ENCODE measurements at regions not wholly inside any gene's neighbourhood (a gene's known extent, or its start where the extent isn't known, plus 50 kb on each side); places are given as distances from the start of the nearest gene placed in this dataset.

DNA sequence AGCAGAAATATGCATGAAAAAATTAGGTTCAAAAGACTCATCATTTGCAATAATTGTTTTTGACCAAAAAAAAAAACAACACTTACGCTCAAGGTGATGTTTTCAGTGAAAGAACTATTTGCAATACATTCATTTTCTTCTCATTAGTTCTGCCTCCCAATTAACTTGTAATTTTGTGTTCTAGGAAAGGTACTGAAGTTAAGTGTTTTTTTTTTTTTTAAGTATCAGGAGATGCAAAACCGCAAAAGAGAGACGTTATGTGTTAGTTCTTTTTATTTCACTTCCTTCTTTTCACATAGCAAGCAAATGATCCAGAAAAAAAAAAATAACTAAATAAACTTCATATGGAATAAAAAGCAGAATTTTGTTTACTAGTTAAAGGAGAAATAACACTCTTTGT lies 735.2 kb upstream of the GCFC2 start:
- Mint-ChIP-seq H3K4me1 (no peaks in the 10 kb centered on the region), H3K4me3 (no peak overlapping the region), H3K27ac (no peak overlapping the region), H3K9me3 (ENCODE audit: low read depth) (peaks cover 6% of the 10 kb centered on the region), H3K36me3 (ENCODE audit: low read depth) (no peaks in the 10 kb centered on the region), H3K27me3 (no peaks in the 10 kb centered on the region)
- DNase-seq (no peak), ATAC-seq (no peak)
- POLR2A ChIA-PET: no interaction called here
- intact Hi-C loops (cut with DNase I, micrococcal nuclease): no loop called here
- CTCF ChIA-PET: interaction anchor here (0.6 kb wide), 1 partner anchor 371 kb away, joined by 3 read pairs; no protein-coding TSS in a partner anchor

DNA sequence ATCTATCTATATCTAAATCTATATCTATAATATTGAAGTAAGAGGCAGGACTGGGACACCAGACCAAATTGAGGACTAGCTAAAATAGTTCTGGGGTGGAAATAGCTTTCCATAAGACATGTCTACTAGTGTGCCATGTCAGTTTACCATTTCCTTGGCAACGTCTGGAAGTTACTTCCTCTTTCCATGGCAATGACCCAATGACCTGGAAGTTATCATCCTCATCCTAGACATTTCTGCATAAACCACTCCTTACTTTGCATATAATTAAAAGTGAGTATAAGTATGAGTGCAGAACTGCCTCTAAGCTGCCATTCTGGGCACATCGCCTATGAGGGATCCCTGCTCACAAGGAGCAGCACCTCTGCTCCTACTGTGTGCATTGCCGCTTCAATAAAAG lies 734.0 kb upstream of the GCFC2 start:
- intact Hi-C loops (cut with DNase I, micrococcal nuclease): no loop called here
- POLR2A ChIA-PET: no interaction called here
- Mint-ChIP-seq H3K27ac (no peak overlapping the region), H3K4me1 (no peaks in the 10 kb centered on the region), H3K27me3 (no peaks in the 10 kb centered on the region), H3K9me3 (ENCODE audit: low read depth) (peaks cover 6% of the 10 kb centered on the region), H3K4me3 (no peak overlapping the region), H3K36me3 (ENCODE audit: low read depth) (no peaks in the 10 kb centered on the region)
- ATAC-seq (no peak), DNase-seq (no peak)
- CTCF ChIA-PET: no interaction called here

DNA sequence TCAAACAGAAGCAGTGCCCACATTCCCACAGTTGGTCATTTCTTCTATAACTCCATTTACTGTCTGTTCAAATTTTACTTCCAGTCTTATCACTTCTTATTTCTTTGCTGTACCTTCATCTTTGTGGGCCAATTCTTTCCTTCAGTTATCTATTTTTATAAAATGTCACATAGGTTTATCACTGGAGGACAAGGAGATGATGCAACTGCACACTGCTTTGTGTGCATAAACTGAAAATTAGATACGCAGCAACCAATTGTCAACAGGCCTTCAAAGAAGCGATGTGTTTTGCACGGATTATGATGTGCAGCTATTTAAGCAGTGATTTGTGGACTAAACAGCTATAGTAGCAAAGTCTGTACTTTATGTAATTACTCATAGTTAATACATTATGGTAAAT lies 726.8 kb upstream of the GCFC2 start:
- DNase-seq (no peak), ATAC-seq (no peak)
- Mint-ChIP-seq H3K4me1 (no peaks in the 10 kb centered on the region), H3K27ac (no peak overlapping the region), H3K4me3 (no peak overlapping the region), H3K9me3 (ENCODE audit: low read depth) (no peaks in the 10 kb centered on the region), H3K36me3 (ENCODE audit: low read depth) (no peaks in the 10 kb centered on the region), H3K27me3 (no peaks in the 10 kb centered on the region)
- ChIA-PET POLR2A (no interaction called here), CTCF (no interaction called here)
- intact Hi-C loops (cut with DNase I, micrococcal nuclease): no loop called here

DNA sequence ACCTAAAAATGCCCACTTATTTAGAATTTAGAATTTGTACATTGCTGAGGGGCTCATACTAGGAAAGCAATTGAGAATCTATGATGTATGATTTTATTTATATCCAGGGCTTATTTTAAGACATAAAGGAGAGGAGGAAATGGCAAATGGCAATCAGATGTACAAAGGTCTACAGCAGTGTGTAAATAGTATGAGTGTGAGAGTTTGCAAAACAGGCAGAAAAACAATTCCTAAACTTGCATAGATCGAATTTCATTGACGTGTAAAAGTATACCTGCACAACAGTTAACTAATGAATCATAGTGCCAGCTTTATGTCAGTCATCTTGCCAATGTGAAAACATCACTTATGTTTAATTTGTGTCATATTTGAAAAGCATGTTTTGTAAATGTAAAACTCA lies 718.7 kb upstream of the GCFC2 start:
- intact Hi-C loops (cut with DNase I, micrococcal nuclease): no loop called here
- CTCF ChIA-PET: no interaction called here
- Mint-ChIP-seq H3K4me3 (no peak overlapping the region), H3K9me3 (ENCODE audit: low read depth) (peaks cover 13% of the 10 kb centered on the region), H3K27ac (no peak overlapping the region), H3K36me3 (ENCODE audit: low read depth) (no peaks in the 10 kb centered on the region), H3K4me1 (no peaks in the 10 kb centered on the region), H3K27me3 (no peaks in the 10 kb centered on the region)
- no peak for DNase-seq
- ATAC-seq: no peak
- POLR2A ChIA-PET: no interaction called here

DNA sequence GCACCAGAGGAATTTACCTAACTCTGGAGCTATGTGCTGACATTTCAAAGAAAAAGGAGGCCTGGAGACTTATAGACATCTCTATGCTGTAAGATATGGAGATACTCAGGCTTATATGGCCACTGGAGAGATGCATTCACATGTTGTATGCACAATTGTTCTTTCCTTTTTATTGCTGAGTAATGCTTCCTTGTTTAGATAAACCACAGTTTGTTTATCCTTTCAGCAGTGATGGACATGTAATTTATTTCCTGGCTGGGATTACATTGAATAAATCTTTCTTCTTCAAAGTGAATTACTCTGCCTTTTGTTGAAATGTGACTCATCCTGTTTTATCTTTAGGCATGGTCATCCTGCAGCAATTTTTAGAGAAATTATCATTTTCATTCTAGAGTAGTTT lies 716.7 kb upstream of the GCFC2 start:
- intact Hi-C loops (cut with DNase I, micrococcal nuclease): no loop called here
- ChIA-PET CTCF (no interaction called here), POLR2A (interaction anchor here (0.5 kb wide), 1 partner anchor 316 kb away, joined by 3 read pairs; no protein-coding TSS in a partner anchor)
- Mint-ChIP-seq H3K4me3 (no peak overlapping the region), H3K27me3 (no peaks in the 10 kb centered on the region), H3K9me3 (ENCODE audit: low read depth) (peaks cover 13% of the 10 kb centered on the region), H3K4me1 (no peaks in the 10 kb centered on the region), H3K27ac (no peak overlapping the region), H3K36me3 (ENCODE audit: low read depth) (no peaks in the 10 kb centered on the region)
- ATAC-seq (no peak), DNase-seq (no peak)

DNA sequence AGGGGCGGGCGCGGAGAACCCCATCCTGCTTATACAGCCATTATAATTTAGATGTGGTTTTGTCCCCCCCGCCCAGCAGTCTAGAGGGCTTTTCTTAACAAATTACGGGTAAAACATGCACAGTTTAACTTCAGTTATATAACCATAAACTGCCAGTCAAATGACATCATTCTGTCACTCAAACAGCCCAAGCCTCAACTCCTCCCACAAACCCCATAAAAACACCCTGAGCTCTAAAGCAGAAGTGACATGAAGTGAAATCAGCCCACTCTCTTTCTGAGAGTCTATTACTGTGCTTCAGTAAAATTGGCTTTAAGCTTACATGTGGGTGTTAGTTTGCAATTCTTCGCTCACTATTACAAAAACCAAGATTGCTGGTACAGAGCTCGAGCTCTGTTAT lies 705.1 kb upstream of the GCFC2 start:
- intact Hi-C loops (cut with DNase I, micrococcal nuclease): no loop called here
- H3K36me3 Mint-ChIP-seq (ENCODE audit: low read depth): no peaks in the 10 kb centered on the region
- no peak overlapping the region for H3K4me3 Mint-ChIP-seq
- H3K4me1 Mint-ChIP-seq: no peaks in the 10 kb centered on the region
- no peaks in the 10 kb centered on the region for H3K27me3 Mint-ChIP-seq
- ATAC-seq: no peak
- CTCF ChIA-PET: no interaction called here
- DNase-seq: no peak
- no peak overlapping the region for H3K27ac Mint-ChIP-seq
- POLR2A ChIA-PET: no interaction called here
- H3K9me3 Mint-ChIP-seq (ENCODE audit: low read depth): peaks cover 11% of the 10 kb centered on the region

DNA sequence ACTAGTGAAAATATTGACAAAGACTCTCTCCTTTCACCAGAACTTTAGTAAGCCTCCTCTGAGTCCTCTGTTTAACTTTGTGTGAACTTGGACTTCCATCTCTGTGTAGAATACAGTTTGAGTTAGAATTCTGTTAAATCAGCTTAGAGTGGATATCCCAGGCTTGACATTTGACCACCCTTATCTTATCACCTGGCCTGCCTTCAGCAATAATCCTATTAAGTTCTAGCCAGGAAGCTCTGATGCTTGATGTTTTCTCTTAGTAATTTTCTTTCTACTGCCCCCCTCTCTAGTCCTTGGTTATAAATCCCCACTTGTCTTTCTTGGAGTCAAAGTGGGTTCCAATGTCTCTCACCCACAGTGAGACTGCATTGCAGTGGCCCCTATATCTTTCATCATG lies 702.7 kb upstream of the GCFC2 start:
- ChIA-PET CTCF (no interaction called here), POLR2A (no interaction called here)
- no peak overlapping the region for H3K27ac Mint-ChIP-seq
- H3K4me3 Mint-ChIP-seq: no peak overlapping the region
- peaks cover 18% of the 10 kb centered on the region for H3K9me3 Mint-ChIP-seq (ENCODE audit: low read depth)
- intact Hi-C loops (cut with DNase I, micrococcal nuclease): no loop called here
- H3K27me3 Mint-ChIP-seq: no peaks in the 10 kb centered on the region
- H3K4me1 Mint-ChIP-seq: no peaks in the 10 kb centered on the region
- no peak for ATAC-seq
- DNase-seq: no peak
- H3K36me3 Mint-ChIP-seq (ENCODE audit: low read depth): no peaks in the 10 kb centered on the region

DNA sequence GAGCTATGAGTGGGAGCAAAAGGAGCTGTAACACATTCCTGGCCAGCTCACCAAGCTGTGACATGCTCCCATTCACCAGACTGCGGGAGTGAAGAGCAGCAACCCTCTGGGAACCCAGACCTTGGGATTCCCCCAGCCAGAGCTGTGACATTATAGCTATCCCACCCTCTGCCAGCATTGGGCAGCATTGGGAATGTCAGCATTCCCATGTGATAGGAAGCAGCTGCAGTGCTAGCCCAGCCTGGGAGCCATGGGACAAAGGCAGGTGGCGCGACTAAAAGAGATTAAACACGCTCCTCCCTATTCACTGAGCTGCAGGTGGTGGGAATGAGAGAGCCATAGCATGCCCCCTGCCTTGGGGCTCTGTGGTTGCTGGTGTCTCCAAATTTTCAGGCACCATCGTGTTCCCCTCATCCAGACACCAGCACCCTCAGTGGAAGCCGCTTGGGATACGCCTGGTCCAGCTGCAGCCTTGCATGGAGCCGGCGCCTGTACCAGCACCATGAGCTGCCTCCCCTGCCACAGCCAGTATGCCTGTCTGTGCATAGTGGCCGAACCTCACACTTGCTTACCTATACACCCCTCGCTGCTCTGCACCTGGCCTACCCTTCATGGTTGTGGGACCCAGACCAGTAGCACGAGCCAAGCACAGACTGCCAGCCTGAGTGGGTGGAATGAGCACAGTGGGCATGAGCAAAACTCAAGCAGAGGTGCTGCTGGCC lies 695.6 kb upstream of the GCFC2 start:
- Mint-ChIP-seq H3K9me3 (ENCODE audit: low read depth) (peaks cover 18% of the 10 kb centered on the region), H3K4me3 (no peak overlapping the region), H3K36me3 (ENCODE audit: low read depth) (no peaks in the 10 kb centered on the region), H3K27ac (no peak overlapping the region), H3K27me3 (no peaks in the 10 kb centered on the region), H3K4me1 (no peaks in the 10 kb centered on the region)
- DNase-seq: no peak
- intact Hi-C loops (cut with DNase I, micrococcal nuclease): no loop called here
- ChIA-PET CTCF (no interaction called here), POLR2A (interaction anchor here (0.6 kb wide), 1 partner anchor 144 kb away, joined by 3 read pairs; no protein-coding TSS in a partner anchor)
- no peak for ATAC-seq

DNA sequence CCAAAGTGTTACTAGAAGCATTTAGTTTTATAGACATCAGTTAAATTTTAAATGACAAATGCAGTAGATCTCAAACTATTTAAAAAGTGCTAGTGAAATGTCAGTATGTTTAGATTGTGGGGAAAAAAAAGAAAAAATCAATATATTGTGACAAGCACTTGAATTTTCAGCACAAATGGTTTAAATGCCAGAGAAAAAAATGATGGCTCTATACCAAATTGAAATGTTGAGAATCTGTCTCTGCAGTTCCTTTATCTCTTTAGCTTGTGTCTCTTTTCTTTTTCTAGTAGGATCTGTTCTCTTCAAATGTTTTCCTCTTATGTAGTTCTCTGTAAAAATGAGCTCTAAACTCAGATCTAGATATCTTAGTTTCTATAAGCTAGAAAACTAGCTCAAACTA lies 682.6 kb upstream of the GCFC2 start:
- no peak for DNase-seq
- intact Hi-C loops (cut with DNase I, micrococcal nuclease): no loop called here
- Mint-ChIP-seq H3K9me3 (ENCODE audit: low read depth) (peaks cover 4% of the 10 kb centered on the region), H3K4me1 (no peaks in the 10 kb centered on the region), H3K4me3 (no peak overlapping the region), H3K36me3 (ENCODE audit: low read depth) (no peaks in the 10 kb centered on the region), H3K27me3 (no peaks in the 10 kb centered on the region), H3K27ac (no peak overlapping the region)
- ChIA-PET POLR2A (no interaction called here), CTCF (no interaction called here)
- ATAC-seq: no peak

DNA sequence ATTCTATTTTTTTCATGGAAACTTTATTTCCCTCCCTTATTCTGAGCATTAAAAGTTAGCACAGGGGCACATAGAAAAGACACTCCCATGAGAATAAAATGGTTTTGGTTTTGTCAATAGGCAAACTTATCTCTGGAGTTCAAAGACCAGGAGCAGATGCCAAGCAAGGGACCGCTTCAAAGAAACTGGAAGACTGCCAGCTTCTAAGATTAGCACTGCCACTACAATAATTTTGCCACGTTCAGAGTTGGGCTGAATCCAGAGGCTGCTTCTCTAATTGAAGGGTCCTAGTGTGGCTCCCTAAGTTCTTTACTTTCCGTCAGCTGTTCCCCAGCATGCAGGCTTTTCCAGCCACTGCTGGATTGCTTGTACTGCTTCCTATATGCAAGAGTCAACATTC lies 681.0 kb upstream of the GCFC2 start:
- Mint-ChIP-seq H3K4me1 (no peaks in the 10 kb centered on the region), H3K9me3 (ENCODE audit: low read depth) (peaks cover 6% of the 10 kb centered on the region), H3K36me3 (ENCODE audit: low read depth) (no peaks in the 10 kb centered on the region), H3K27me3 (no peaks in the 10 kb centered on the region), H3K4me3 (no peak overlapping the region), H3K27ac (no peak overlapping the region)
- CTCF ChIA-PET: no interaction called here
- ATAC-seq: no peak
- no peak for DNase-seq
- POLR2A ChIA-PET: no interaction called here
- intact Hi-C loops (cut with DNase I, micrococcal nuclease): no loop called here

DNA sequence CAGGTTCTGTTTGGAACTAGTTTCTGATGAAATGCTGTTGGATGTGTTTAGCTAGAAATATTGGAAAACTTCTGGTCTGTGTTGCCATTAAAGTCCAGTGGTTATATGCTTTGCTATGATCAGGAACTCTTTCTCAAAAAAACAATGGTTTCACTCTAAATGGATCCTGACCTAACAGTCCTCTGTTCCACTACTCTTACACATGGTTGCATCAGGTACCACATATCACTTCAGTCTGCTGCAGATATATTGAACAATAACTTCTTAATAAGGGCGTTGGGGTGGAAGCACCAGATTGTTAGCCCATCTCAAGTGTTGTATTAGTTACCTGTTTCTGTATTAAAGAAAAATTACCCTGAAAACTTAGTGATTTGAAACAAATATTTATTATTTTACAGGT lies 676.6 kb upstream of the GCFC2 start:
- intact Hi-C loops (cut with DNase I, micrococcal nuclease): no loop called here
- Mint-ChIP-seq H3K27ac (no peak overlapping the region), H3K9me3 (ENCODE audit: low read depth) (peaks cover 9% of the 10 kb centered on the region), H3K36me3 (ENCODE audit: low read depth) (no peaks in the 10 kb centered on the region), H3K4me1 (no peaks in the 10 kb centered on the region), H3K27me3 (no peaks in the 10 kb centered on the region), H3K4me3 (no peak overlapping the region)
- ChIA-PET CTCF (no interaction called here), POLR2A (no interaction called here)
- DNase-seq: no peak
- no peak for ATAC-seq

DNA sequence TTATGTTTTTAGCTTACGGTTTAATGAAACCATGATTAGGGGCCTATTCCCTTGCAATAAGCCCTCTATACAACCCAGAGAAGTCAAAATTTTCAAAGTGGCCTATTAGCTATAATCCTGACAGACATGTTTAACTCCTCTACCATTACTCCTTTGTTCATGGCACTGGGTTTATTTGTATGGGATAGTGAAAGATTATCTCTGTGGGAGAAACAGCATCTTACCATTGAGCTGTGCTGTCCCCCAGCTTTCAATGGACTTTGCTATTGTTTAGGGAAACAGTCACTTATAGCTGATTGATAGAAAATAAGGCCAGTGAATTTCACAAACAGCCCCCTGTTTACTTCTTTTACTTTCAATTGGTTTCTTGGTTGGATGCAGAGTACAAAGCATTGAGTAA lies 675.2 kb upstream of the GCFC2 start:
- POLR2A ChIA-PET: no interaction called here

DNA sequence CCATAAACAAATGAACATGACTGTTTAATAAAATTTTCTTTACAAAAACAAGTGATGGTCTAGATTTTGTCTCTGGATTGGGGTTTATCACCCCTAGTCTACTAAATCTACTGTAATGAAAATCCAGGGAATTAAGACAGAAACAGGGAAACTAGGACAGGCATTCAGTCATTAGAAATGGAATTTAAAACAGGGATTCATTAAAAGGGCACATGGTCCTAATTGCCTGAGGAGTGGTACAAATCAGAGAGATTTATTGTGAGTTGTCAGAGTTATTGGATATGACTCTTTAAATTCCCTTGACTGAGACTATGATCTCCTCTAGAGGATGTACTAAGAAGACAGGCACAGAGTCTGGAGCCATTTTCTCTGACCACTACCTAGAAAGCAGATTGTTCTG lies 670.9 kb upstream of the GCFC2 start:
- intact Hi-C loops (cut with DNase I, micrococcal nuclease): no loop called here
- Mint-ChIP-seq H3K27me3 (no peaks in the 10 kb centered on the region), H3K27ac (no peak overlapping the region), H3K4me3 (no peak overlapping the region), H3K4me1 (no peaks in the 10 kb centered on the region), H3K9me3 (ENCODE audit: low read depth) (peaks cover 9% of the 10 kb centered on the region), H3K36me3 (ENCODE audit: low read depth) (no peaks in the 10 kb centered on the region)
- ATAC-seq: no peak
- CTCF ChIA-PET: no interaction called here
- no peak for DNase-seq
- POLR2A ChIA-PET: no interaction called here

More for the DNA sequence above, 675.2 kb upstream of the GCFC2 start:
- intact Hi-C loops (cut with DNase I, micrococcal nuclease): no loop called here
- no peaks in the 10 kb centered on the region for H3K4me1 Mint-ChIP-seq
- peaks cover 9% of the 10 kb centered on the region for H3K9me3 Mint-ChIP-seq (ENCODE audit: low read depth)
- H3K4me3 Mint-ChIP-seq: no peak overlapping the region
- ATAC-seq (no peak), DNase-seq (no peak)
- no peak overlapping the region for H3K27ac Mint-ChIP-seq
- H3K36me3 Mint-ChIP-seq (ENCODE audit: low read depth): no peaks in the 10 kb centered on the region
- CTCF ChIA-PET: no interaction called here
- H3K27me3 Mint-ChIP-seq: no peaks in the 10 kb centered on the region

Data from activated CD4-positive, alpha-beta T cell treated with anti-CD3 and anti-CD28 coated beads for 36 hours (primary cell).